Mesenteric fat pad (tissue), 1 donor: ENCODE measurements at regions not wholly inside any gene's neighbourhood (a gene's known extent, or its start where the extent isn't known, plus 50 kb on each side); places are given as distances from the start of the nearest gene placed in this dataset.
"Not testable (repeated sequence)": the region's sequence is repeated elsewhere in the genome, so short reads cannot be mapped to it uniquely, and the experiment has no call there.

Source experiments
- DNase-seq: peaks from one replicate; pipeline ENCODE4 v3.0.0-alpha.2; 2020; ENCODE audit warnings: low spot score
- donor health status: DM: yes; HTN: yes; CAD: no.

- not testable (repeated sequence) for DNase-seq
These were observed 232.8 kb downstream of the SHCBP1 start for GRCh38 chr16:46388354-46388753.

GRCh38 chr16:46387720-46388119 is 233.5 kb downstream of the SHCBP1 start:
- DNase-seq, result peak; percentile 89

GRCh38 chr16:46386805-46387620 is 234.2 kb downstream of the SHCBP1 start:
- not testable (repeated sequence) for DNase-seq

GRCh38 chr16:46386110-46386771 is 234.9 kb downstream of the SHCBP1 start:
- DNase-seq, result not testable (repeated sequence)

GRCh38 chr16:46384285-46385061 is 236.7 kb downstream of the SHCBP1 start:
- not testable (repeated sequence) for DNase-seq

GRCh38 chr16:46383581-46383980 is 237.6 kb downstream of the SHCBP1 start:
- DNase-seq, result not testable (repeated sequence)

GRCh38 chr16:46382791-46383541 is 238.2 kb downstream of the SHCBP1 start:
- DNase-seq, result not testable (repeated sequence)

GRCh38 chr16:46382079-46382478 is 239.1 kb downstream of the SHCBP1 start:
- DNase-seq, result not testable (repeated sequence)

GRCh38 chr16:46381344-46381743 is 239.8 kb downstream of the SHCBP1 start:
- DNase-seq, result not testable (repeated sequence)
